PC-9 (cell line): ENCODE measurements at regions not wholly inside any gene's neighbourhood (a gene's known extent, or its start where the extent isn't known, plus 50 kb on each side); places are given as distances from the start of the nearest gene placed in this dataset.

Source experiments
- BruUV-seq: library from RNA; stranded (reverse); fragments of 400-500 nt; replicated peaks from 2 replicates; lab custom pipeline; 2021; lab: Mats Ljungman, UMichigan
- CTCF ChIA-PET: fragments of 300-600 bp; sonication (Branson Sonifier 250); formaldehyde crosslinking; loops from one replicate; lab custom pipeline; 2022; ENCODE audit warnings: antibody characterized with exemption; lab: Charles Lee
- POLR2A ChIA-PET: fragments of 300-600 bp; sonication (Branson Sonifier 250); formaldehyde crosslinking; loops from one replicate; lab custom pipeline; 2022; ENCODE audit warnings: antibody characterized with exemption; ENCODE audit not compliant: unreplicated experiment; lab: Charles Lee
- DNase-seq, 2 experiments: peaks; one replicate each; pipeline versions ENCODE4 v3.0.0 to v3.0.0-alpha.2; 2015 to 2022; ENCODE audit warnings: mixed read lengths in 1 of 2
- H2AFZ ChIP-seq: fragments of 200-600 bp; sonication (generic); 2 replicates; pipeline ENCODE4 v1.8.1; 2017; ENCODE audit warnings: antibody characterized with exemption
- H3F3A ChIP-seq: fragments of 200-600 bp; sonication (generic); 2 replicates; pipeline ENCODE4 v1.8.1; 2017; ENCODE audit warnings: antibody characterized with exemption, mild to moderate bottlenecking, low read depth; ENCODE audit not compliant: insufficient read depth
- H3K27ac ChIP-seq: fragments of 200-600 bp; sonication (generic); 2 replicates; pipeline ENCODE4 v1.6.1; 2016; ENCODE audit warnings: mixed run types
- H3K27me3 ChIP-seq: fragments of 200-600 bp; sonication (generic); 2 replicates; pipeline ENCODE4 v1.6.1; 2016; ENCODE audit warnings: low read depth, mixed run types; ENCODE audit not compliant: insufficient read depth
- H3K36me3 ChIP-seq: fragments of 200-600 bp; sonication (generic); 2 replicates; pipeline ENCODE4 v1.6.1; 2016; ENCODE audit warnings: low read depth, mixed run types
- H3K4me1 ChIP-seq: fragments of 200-600 bp; sonication (generic); replicated peaks from 2 replicates; pipeline ENCODE4 v1.6.1; 2016; ENCODE audit warnings: mixed run types; ENCODE audit not compliant: insufficient read depth
- H3K4me2 ChIP-seq: fragments of 200-600 bp; sonication (generic); 2 replicates; pipeline ENCODE4 v1.6.1; 2017; ENCODE audit warnings: mixed run types
- H3K4me3 ChIP-seq: fragments of 200-600 bp; sonication (generic); 2 replicates; pipeline ENCODE4 v1.6.1; 2016; ENCODE audit warnings: mixed run types
- H3K79me2 ChIP-seq: fragments of 200-600 bp; sonication (generic); 2 replicates; pipeline ENCODE4 v1.6.1; 2017; ENCODE audit warnings: low read depth, mixed run types
- H3K9me2 ChIP-seq: fragments of 200-600 bp; sonication (generic); 2 replicates; pipeline ENCODE4 v1.8.1; 2017; ENCODE audit warnings: mild to moderate bottlenecking; ENCODE audit not compliant: insufficient read depth
- H3K9me3 ChIP-seq: fragments of 200-600 bp; sonication (generic); 2 replicates; pipeline ENCODE4 v1.8.1; 2016; ENCODE audit warnings: low read depth; ENCODE audit not compliant: insufficient read depth
- H4K20me1 ChIP-seq: fragments of 200-600 bp; sonication (generic); 2 replicates; pipeline ENCODE4 v1.8.1; 2017; ENCODE audit not compliant: insufficient read depth
- CTCF ChIP-seq: fragments of 200-600 bp; sonication (generic); conservative IDR thresholded peaks from 2 replicates; pipeline ENCODE4 v1.6.1; 2017; ENCODE audit warnings: mixed run types, antibody characterized with exemption, mild to moderate bottlenecking, moderate library complexity
- EZH2 ChIP-seq: fragments of 200-600 bp; sonication (generic); IDR thresholded peaks from 2 replicates; pipeline ENCODE4 v1.8.0; 2017; ENCODE audit warnings: antibody characterized with exemption, low read depth
- intact Hi-C: fragments of 100-400 bp; cut with micrococcal nuclease; formaldehyde crosslinking; loops from one replicate; pipeline ENCODE4 v1.10.0; 2022; ENCODE audit not compliant: unreplicated experiment

DNA sequence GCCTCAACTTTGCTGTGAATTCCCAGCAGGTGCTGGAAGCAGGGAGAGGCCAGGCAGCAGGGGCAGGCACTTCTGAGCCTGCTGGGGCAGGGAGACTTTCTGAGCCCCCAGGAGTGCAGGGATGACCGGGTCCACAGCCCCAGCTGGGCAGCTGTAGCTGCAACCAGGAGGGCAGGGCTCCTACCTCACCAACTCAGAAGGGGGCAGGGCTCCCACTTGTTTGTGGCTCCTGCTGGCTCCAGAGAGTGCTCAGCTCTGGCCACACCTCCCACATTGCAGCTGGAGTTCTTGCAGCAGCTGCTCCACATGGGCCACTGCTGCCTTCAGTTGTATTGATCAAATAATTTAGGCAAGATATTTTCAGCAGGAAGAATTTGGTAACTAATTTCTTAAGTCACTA lies 812.3 kb downstream of the NSUN3 start:
- no TSS peak for BruUV-seq
- H4K20me1 ChIP-seq, result no peaks in the 10 kb centered on the region
- POLR2A ChIA-PET, result no interaction called here
- no peak overlapping the region for H3K27ac ChIP-seq
- H3K9me3 ChIP-seq, result no peaks in the 10 kb centered on the region
- H3K4me3 ChIP-seq, result no peak overlapping the region
- H3K79me2 ChIP-seq, result no peaks in the 10 kb centered on the region
- H3K4me2 ChIP-seq, result no peak overlapping the region
- H3F3A ChIP-seq, result no peaks in the 10 kb centered on the region
- no peaks in the 10 kb centered on the region for H3K27me3 ChIP-seq
- no peaks in the 10 kb centered on the region for H3K36me3 ChIP-seq
- CTCF ChIA-PET, result no interaction called here
- H3K4me1 ChIP-seq, result no peaks in the 10 kb centered on the region
- no peak for DNase-seq
- H2AFZ ChIP-seq, result no peak overlapping the region
- H3K9me2 ChIP-seq, result no peaks in the 10 kb centered on the region
- TF ChIP-seq CTCF (no peak), EZH2 (no peak)
- intact Hi-C loops, result no loop called here

DNA sequence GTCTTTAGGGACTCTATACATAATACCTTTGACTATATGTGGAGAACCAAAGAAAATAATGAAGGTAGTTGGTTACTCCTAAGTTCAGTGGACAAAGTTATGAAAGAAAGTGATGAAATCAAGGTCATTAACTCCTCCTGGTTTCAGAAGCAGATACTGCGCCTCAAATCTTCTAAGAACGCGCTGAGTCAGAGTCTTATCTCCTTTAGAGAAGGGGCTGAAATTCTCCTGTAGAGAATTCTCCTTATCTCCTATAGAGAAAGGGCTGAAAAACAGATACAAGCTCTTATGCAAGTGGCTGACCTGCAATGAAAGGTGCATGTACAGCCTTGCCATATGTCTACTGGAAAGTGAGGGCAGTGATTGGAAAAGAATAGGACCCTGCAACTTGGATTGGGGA lies 824.2 kb downstream of the NSUN3 start:
- Histone ChIP-seq H3K9me2 (no peaks in the 10 kb centered on the region), H3K27me3 (no peaks in the 10 kb centered on the region), H3K79me2 (no peaks in the 10 kb centered on the region), H3K27ac (no peak overlapping the region), H3K9me3 (no peaks in the 10 kb centered on the region), H4K20me1 (no peaks in the 10 kb centered on the region), H3K36me3 (no peaks in the 10 kb centered on the region), H3K4me3 (no peak overlapping the region), H2AFZ (no peak overlapping the region), H3K4me1 (no peaks in the 10 kb centered on the region), H3F3A (no peaks in the 10 kb centered on the region), H3K4me2 (no peak overlapping the region)
- TF ChIP-seq CTCF (no peak), EZH2 (no peak)
- POLR2A ChIA-PET, result no interaction called here
- intact Hi-C loops, result no loop called here
- CTCF ChIA-PET, result no interaction called here
- no peak for DNase-seq
- BruUV-seq, result no TSS peak

DNA sequence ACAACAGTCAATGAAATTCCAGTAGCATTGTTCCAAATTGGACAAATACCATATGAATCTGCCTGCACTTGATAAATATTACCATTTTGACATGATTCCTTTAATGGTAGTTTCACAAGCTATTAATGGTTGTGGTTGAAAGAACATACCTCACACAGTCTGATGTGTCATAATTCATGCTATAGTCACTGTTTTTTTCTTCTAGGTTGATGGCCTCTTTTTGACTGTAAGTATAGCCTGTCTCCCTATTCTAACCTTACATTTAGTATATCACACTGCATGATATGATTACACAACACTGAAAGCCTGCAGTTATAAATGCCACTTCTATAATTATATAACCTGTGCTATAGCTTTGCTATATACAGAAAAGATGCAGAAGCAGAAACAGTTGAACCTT lies 834.1 kb downstream of the NSUN3 start:
- Histone ChIP-seq H3K79me2 (no peaks in the 10 kb centered on the region), H3K9me3 (no peaks in the 10 kb centered on the region), H3K9me2 (no peaks in the 10 kb centered on the region; the same call in 1 of the 2 replicates), H3K36me3 (no peaks in the 10 kb centered on the region), H3K4me1 (no peaks in the 10 kb centered on the region), H3K27me3 (no peaks in the 10 kb centered on the region), H3F3A (no peaks in the 10 kb centered on the region), H3K4me3 (no peak overlapping the region), H3K27ac (no peak overlapping the region), H2AFZ (no peak overlapping the region), H4K20me1 (no peaks in the 10 kb centered on the region), H3K4me2 (no peak overlapping the region)
- intact Hi-C loops, result no loop called here
- ChIA-PET POLR2A (no interaction called here), CTCF (no interaction called here)
- no peak for TF ChIP-seq EZH2
- TF ChIP-seq CTCF, result no peak
- no TSS peak for BruUV-seq
- no peak for DNase-seq
